Osteoblast (primary cell): ENCODE measurements at regions not wholly inside any gene's neighbourhood (a gene's known extent, or its start where the extent isn't known, plus 50 kb on each side); places are given as distances from the start of the nearest gene placed in this dataset.

Experiments used
- DNase-seq: peaks from one replicate; pipeline ENCODE4 v3.0.0; 2011; ENCODE audit warnings: low spot score, mixed read lengths; ENCODE audit not compliant: insufficient read length; ENCODE audit errors: missing footprints
- H2AFZ ChIP-seq: 2 replicates; pipeline ENCODE4 v1.6.0; 2011; ENCODE audit warnings: mild to moderate bottlenecking, low read length
- H3K27ac ChIP-seq: 2 replicates; pipeline ENCODE4 v1.5.1; 2011; ENCODE audit warnings: mild to moderate bottlenecking, low read depth, low read length, moderate library complexity
- H3K27me3 ChIP-seq: 2 replicates; pipeline ENCODE4 v1.6.0; 2012; ENCODE audit warnings: mild to moderate bottlenecking, control low read depth, inconsistent platforms, low read length, moderate library complexity; ENCODE audit not compliant: insufficient read depth
- H3K36me3 ChIP-seq: 2 replicates; pipeline ENCODE4 v1.5.1; 2011; ENCODE audit warnings: mild to moderate bottlenecking, low read length, control low read depth, moderate library complexity; ENCODE audit not compliant: insufficient read depth
- H3K4me1 ChIP-seq: 2 replicates; pipeline ENCODE4 v1.5.1; 2011; ENCODE audit warnings: mild to moderate bottlenecking, low read length, control low read depth, moderate library complexity; ENCODE audit not compliant: insufficient read depth
- H3K4me2 ChIP-seq: 2 replicates; pipeline ENCODE4 v1.6.0; 2011; ENCODE audit warnings: mild to moderate bottlenecking, low read length; ENCODE audit not compliant: insufficient read depth
- H3K4me3 ChIP-seq: fragments of 200-600 bp; sonication (generic); 3 replicates; pipeline ENCODE4 v1.5.1; 2012; ENCODE audit warnings: mild to moderate bottlenecking, low read length, inconsistent platforms; ENCODE audit not compliant: insufficient read depth
- H3K79me2 ChIP-seq: 2 replicates; pipeline ENCODE4 v1.6.0; 2012; ENCODE audit warnings: mild to moderate bottlenecking, low read length, control low read depth, inconsistent platforms; ENCODE audit not compliant: insufficient read depth
- H3K9me3 ChIP-seq: 2 replicates; pipeline ENCODE4 v1.5.1; 2011; ENCODE audit warnings: low read depth, low read length, control low read depth
- H4K20me1 ChIP-seq: 2 replicates; pipeline ENCODE4 v1.6.0; 2012; ENCODE audit warnings: mild to moderate bottlenecking, low read length, control low read depth; ENCODE audit not compliant: insufficient read depth
- CTCF ChIP-seq: IDR thresholded peaks from 2 replicates; pipeline ENCODE4 v1.5.1; 2011; ENCODE audit warnings: mild to moderate bottlenecking, low read depth, low read length, moderate library complexity; ENCODE audit errors: extremely low read depth

GRCh38 chr6:114739656-114740055 is 396.8 kb upstream of the HS3ST5 start:
- no peak overlapping the region for H3K4me2 ChIP-seq
- H3K27ac ChIP-seq, result no peak overlapping the region
- no peak for DNase-seq
- H3K36me3 ChIP-seq, result no peaks in the 10 kb centered on the region
- H3K27me3 ChIP-seq, result no peaks in the 10 kb centered on the region
- no peaks in the 10 kb centered on the region for H3K4me1 ChIP-seq
- H3K4me3 ChIP-seq, result no peak overlapping the region
- H3K9me3 ChIP-seq, result no peaks in the 10 kb centered on the region
- H2AFZ ChIP-seq, result no peak overlapping the region
- TF ChIP-seq CTCF, result no peak
- no peaks in the 10 kb centered on the region for H3K79me2 ChIP-seq
- no peaks in the 10 kb centered on the region for H4K20me1 ChIP-seq

GRCh38 chr6:114735025-114735735 is 392.4 kb upstream of the HS3ST5 start:
- Histone ChIP-seq H3K4me1 (no peaks in the 10 kb centered on the region), H3K27me3 (no peaks in the 10 kb centered on the region), H4K20me1 (no peaks in the 10 kb centered on the region), H3K27ac (no peak overlapping the region), H2AFZ (no peak overlapping the region), H3K4me2 (no peak overlapping the region), H3K36me3 (no peaks in the 10 kb centered on the region), H3K4me3 (no peak overlapping the region), H3K9me3 (no peaks in the 10 kb centered on the region), H3K79me2 (no peaks in the 10 kb centered on the region)
- TF ChIP-seq CTCF, result no peak
- peak; percentile 4 for DNase-seq

- H2AFZ ChIP-seq, result no peak overlapping the region
- H3K4me3 ChIP-seq, result no peak overlapping the region
- H3K27me3 ChIP-seq, result no peaks in the 10 kb centered on the region
- no peaks in the 10 kb centered on the region for H3K9me3 ChIP-seq
- DNase-seq, result peak; percentile 10
- no peak overlapping the region for H3K4me2 ChIP-seq
- H3K79me2 ChIP-seq, result no peaks in the 10 kb centered on the region
- H3K27ac ChIP-seq, result no peak overlapping the region
- H4K20me1 ChIP-seq, result no peaks in the 10 kb centered on the region
- H3K4me1 ChIP-seq, result no peaks in the 10 kb centered on the region
- TF ChIP-seq CTCF, result no peak
- no peaks in the 10 kb centered on the region for H3K36me3 ChIP-seq
These were observed 390.8 kb upstream of the HS3ST5 start for GRCh38 chr6:114733596-114733995.

GRCh38 chr6:114718716-114719270 is 376.0 kb upstream of the HS3ST5 start:
- no peaks in the 10 kb centered on the region for H3K79me2 ChIP-seq
- no peaks in the 10 kb centered on the region for H3K4me1 ChIP-seq
- no peak for TF ChIP-seq CTCF
- no peak overlapping the region for H3K4me3 ChIP-seq
- H2AFZ ChIP-seq, result no peak overlapping the region
- no peak for DNase-seq
- no peak overlapping the region for H3K27ac ChIP-seq
- H3K36me3 ChIP-seq, result no peaks in the 10 kb centered on the region
- H3K9me3 ChIP-seq, result no peaks in the 10 kb centered on the region
- H3K4me2 ChIP-seq, result no peak overlapping the region
- H3K27me3 ChIP-seq, result no peaks in the 10 kb centered on the region
- no peaks in the 10 kb centered on the region for H4K20me1 ChIP-seq
